LNCaP clone FGC (cell line): ENCODE measurements at regions not wholly inside any gene's neighbourhood (a gene's known extent, or its start where the extent isn't known, plus 50 kb on each side); places are given as distances from the start of the nearest gene placed in this dataset.
"Not testable (repeated sequence)": the region's sequence is repeated elsewhere in the genome, so short reads cannot be mapped to it uniquely, and the experiment has no call there.

ENCODE experiments used
- DNase-seq: peaks from one replicate; pipeline ENCODE4 v3.0.0-alpha.2; 2011; ENCODE audit warnings: low read depth
- H3K4me3 ChIP-seq: 2 replicates; pipeline ENCODE4 v1.5.1; 2011; ENCODE audit warnings: mild to moderate bottlenecking, low read depth, low read length, control low read depth
- CTCF ChIP-seq: IDR thresholded peaks from 2 replicates; pipeline ENCODE4 v1.5.1; 2012; ENCODE audit warnings: mild to moderate bottlenecking; ENCODE audit not compliant: control insufficient read depth, insufficient read depth; ENCODE audit errors: extremely low read depth

DNA sequence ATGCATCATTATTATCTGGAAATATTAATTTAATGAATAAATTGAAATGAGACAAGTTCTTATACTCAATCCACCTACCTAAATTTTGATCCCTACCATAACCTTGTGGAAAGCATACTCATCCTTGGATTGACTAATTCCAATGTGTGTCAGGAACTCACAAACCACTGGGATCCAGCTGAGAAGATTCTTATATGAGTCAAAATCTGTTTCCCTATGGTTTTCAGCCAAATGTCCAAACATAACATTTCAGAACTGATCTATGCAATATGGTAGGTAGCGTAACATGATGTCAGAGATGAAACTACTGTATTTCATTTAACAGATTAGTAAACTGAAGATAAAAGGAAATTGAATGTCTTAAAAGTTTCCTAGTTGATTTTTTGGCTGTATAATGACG is 250.0 kb downstream of the PLOD2 start:
- no peak overlapping the region for H3K4me3 ChIP-seq
- TF ChIP-seq CTCF = no peak
- no peak for DNase-seq

DNA sequence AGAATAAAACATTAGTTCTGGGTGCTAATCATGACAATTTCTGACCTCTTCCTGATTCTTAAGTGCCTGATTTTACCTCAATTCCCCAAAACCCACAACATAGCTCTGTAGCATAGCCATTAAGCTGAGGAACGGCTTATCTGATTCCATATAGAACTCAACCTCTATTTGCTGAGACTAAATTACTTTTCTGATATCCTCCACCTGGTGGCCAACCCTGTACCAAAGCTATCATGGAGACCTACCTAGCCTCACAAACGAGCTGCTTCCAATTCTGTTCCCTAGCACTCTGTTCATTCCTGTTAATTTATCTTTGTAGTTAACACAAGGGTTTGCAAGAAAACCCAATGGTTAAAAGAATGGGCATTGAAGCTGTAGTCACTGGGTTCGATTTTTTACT is 245.2 kb downstream of the PLOD2 start:
- no peak overlapping the region for H3K4me3 ChIP-seq
- no peak for DNase-seq
- TF ChIP-seq CTCF = no peak

DNA sequence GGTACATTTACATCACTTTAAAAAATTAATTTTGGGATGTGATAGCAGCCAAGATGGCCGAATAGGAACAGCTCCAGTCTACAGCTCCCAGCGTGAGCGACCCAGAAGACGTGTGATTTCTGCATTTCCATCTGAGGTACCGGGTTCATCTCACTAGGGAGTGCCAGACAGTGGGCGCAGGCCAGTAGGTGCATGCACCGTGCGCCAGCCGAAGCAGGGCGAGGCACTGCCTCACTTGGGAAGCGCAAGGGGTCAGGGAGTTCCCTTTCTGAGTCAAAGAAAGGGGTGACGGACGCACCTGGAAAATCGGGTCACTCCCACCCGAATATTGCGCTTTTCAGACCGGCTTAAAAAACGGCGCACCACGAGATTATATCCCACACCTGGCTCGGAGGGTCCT is 233.2 kb downstream of the PLOD2 start:
- not testable (repeated sequence) for H3K4me3 ChIP-seq, DNase-seq

DNA sequence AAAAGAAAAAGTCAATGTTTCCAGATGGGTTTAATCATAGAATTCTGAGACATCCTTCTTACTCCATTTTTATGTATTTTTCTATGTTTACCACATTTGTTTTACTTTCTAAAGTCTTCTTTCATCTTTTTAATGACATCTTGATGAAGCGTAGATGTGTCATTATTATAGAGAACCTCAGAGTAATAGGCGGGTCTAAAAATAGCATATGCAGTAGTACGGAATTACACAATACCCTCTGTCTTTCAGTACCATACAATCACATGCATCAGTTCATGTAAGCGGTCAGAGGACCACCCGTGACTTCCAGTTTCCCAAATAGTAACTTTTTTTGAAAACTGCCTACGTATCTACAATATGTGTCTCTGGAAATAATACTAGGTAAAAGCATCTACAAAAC is 224.0 kb downstream of the PLOD2 start:
- DNase-seq = no peak
- TF ChIP-seq CTCF = no peak
- H3K4me3 ChIP-seq = no peak overlapping the region

DNA sequence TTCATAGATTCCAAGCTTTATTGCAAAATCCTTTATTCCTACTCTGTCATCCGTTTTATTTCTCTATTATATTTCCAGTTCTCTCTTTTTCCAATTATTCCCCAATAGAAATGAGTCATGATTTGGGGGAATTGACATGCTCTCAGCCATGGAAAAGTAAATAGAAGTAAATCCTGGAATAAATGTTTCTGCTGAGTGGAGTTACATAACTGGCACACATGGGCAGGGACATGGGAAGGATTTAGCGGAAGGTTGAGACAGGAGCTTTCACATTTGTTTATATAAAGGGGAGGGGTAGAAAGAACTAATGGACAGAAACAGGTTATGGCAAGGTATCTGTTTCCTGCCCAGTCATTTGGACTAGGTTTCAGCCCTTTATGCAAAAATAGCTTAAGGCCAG is 221.6 kb downstream of the PLOD2 start:
- DNase-seq = no peak
- no peak overlapping the region for H3K4me3 ChIP-seq
- no peak for TF ChIP-seq CTCF

- no peak for TF ChIP-seq CTCF
- DNase-seq = no peak
Observed at GRCh38 chr3:145942052-145942451, 218.9 kb downstream of the PLOD2 start.

DNA sequence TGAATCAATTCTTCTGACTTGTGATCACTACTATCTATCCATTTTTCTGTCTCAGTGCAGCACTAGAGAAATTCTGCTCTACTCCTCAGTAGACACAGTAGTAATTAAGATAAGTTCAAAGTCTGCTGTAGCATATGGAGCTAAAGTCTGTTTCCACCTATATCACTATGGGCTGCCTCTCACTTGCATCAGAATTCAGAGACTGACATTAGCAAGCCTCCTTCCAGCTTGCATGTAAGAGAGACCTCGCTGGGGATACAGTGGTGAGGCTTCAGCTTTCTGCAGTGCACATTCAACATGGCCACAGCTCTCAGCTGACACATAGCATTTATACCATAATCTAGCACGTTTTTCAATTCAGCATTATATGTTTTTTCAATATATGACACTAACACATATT is 217.0 kb downstream of the PLOD2 start:
- H3K4me3 ChIP-seq = no peak overlapping the region
- no peak for DNase-seq
- no peak for TF ChIP-seq CTCF

More at GRCh38 chr3:145942052-145942451, 218.9 kb downstream of the PLOD2 start:
- no peak overlapping the region for H3K4me3 ChIP-seq

DNA sequence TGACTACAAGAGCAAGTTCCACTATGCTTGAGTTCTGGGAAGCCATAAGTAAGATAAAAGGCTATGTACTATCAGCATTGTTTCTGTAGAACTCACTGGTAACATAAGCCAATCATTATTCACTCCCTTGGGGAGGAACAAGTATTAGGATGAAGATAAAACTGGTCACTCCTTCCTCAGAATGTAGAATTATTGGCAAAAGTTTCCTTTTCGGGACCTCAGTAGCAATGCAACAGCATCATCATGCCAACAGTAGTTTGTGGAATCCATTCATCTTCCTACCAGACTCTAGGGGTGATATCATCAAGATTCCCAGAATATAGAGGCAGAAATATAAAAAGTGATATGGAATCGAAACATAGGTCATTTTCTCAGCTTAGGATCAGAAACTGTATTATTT is 209.5 kb downstream of the PLOD2 start:
- no peak overlapping the region for H3K4me3 ChIP-seq
- DNase-seq = no peak
- TF ChIP-seq CTCF = no peak
